Esophagus squamous epithelium (tissue), 4 donors: ENCODE measurements at regions not wholly inside any gene's neighbourhood (a gene's known extent, or its start where the extent isn't known, plus 50 kb on each side); places are given as distances from the start of the nearest gene placed in this dataset.

Source experiments
- POLR2A ChIP-seq, 4 donors: fragments of 450-650 bp; IDR thresholded peaks; one replicate each; pipeline ENCODE4 v1.6.1; 2017; ENCODE audit warnings: antibody characterized with exemption in 4 of 4, mild to moderate bottlenecking in 4 of 4, moderate library complexity in 3 of 4
- TF ChIP-seq, protein P1 (sequence below), 6 experiments: fragments of 450-650 bp in 4 of 6; fragments of 200-600 bp in 2 of 6; sonication (generic) in 2 of 6; IDR thresholded peaks; one replicate each; pipeline ENCODE4 v1.5.1; 2016 to 2019; ENCODE audit warnings: antibody characterized with exemption in 6 of 6, mild to moderate bottlenecking in 4 of 6, moderate library complexity in 4 of 6

DNA sequence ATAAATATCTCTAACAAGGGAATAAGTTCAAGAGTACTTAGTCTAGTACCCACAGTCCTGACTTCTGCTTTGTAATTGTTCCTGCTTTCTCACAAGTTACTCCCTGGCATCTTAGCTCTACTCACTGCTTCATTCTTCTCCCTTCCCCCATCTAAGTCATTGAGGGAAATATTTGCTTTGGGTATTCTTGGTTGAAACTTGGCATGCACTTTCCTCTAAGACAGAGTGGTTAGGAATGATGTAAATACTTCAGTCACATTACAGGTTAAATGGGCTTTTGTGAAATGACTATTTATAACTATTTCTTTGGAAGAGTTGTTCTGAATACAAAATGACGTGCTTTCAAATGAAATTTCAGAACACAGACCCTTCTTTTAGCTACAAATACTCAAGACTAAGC, 67.7 kb upstream of the PLEKHG1 start:
- no peak for TF ChIP-seq POLR2A (IDR thresholded peaks at IDR 0.05)
- TF ChIP-seq, protein P1, sequence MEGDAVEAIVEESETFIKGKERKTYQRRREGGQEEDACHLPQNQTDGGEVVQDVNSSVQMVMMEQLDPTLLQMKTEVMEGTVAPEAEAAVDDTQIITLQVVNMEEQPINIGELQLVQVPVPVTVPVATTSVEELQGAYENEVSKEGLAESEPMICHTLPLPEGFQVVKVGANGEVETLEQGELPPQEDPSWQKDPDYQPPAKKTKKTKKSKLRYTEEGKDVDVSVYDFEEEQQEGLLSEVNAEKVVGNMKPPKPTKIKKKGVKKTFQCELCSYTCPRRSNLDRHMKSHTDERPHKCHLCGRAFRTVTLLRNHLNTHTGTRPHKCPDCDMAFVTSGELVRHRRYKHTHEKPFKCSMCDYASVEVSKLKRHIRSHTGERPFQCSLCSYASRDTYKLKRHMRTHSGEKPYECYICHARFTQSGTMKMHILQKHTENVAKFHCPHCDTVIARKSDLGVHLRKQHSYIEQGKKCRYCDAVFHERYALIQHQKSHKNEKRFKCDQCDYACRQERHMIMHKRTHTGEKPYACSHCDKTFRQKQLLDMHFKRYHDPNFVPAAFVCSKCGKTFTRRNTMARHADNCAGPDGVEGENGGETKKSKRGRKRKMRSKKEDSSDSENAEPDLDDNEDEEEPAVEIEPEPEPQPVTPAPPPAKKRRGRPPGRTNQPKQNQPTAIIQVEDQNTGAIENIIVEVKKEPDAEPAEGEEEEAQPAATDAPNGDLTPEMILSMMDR (IDR thresholded peaks at IDR 0.05): no peak
